WTC11 (cell line): ENCODE measurements at regions not wholly inside any gene's neighbourhood (a gene's known extent, or its start where the extent isn't known, plus 50 kb on each side); places are given as distances from the start of the nearest gene placed in this dataset.

Experiments
- ATAC-seq: fragments of 200-7000 bp; cut with Tn5 transposase; 2 replicates; pipeline ENCODE4 v1.10.0; 2021; ENCODE audit warnings: mild to moderate bottlenecking, moderate library complexity
- CTCF ChIA-PET: fragments of 300-600 bp; sonication (Branson Sonifier 250); formaldehyde crosslinking; loops from one replicate; lab custom pipeline; 2021; ENCODE audit warnings: antibody characterized with exemption; lab: Charles Lee
- POLR2A ChIA-PET: fragments of 350-600 bp; sonication (Branson Sonifier 250); formaldehyde crosslinking; loops from one replicate; lab custom pipeline; 2021; ENCODE audit warnings: antibody characterized with exemption; lab: Charles Lee
- DNase-seq: peaks from one replicate; pipeline ENCODE4 v3.0.0; 2021; ENCODE audit warnings: low spot score
- H3K27ac Mint-ChIP-seq: 2 replicates; pipeline ENCODE4 v1.8.0; 2021; ENCODE audit warnings: mixed read lengths
- H3K27me3 Mint-ChIP-seq: 2 replicates; pipeline ENCODE4 v1.8.0; 2021; ENCODE audit warnings: low read depth, mild to moderate bottlenecking, moderate library complexity, mixed read lengths
- H3K36me3 Mint-ChIP-seq: 2 replicates; pipeline ENCODE4 v1.8.0; 2021; ENCODE audit warnings: mixed read lengths
- H3K4me1 Mint-ChIP-seq: 2 replicates; pipeline ENCODE4 v1.8.0; 2022; ENCODE audit warnings: mixed read lengths
- H3K4me3 Mint-ChIP-seq: 2 replicates; pipeline ENCODE4 v1.8.0; 2021; ENCODE audit warnings: mild to moderate bottlenecking, moderate library complexity, mixed read lengths
- H3K9me3 Mint-ChIP-seq: 2 replicates; pipeline ENCODE4 v1.8.0; 2021; ENCODE audit warnings: mixed read lengths
- ELF4 ChIP-seq: sonication (generic); formaldehyde crosslinking; IDR thresholded peaks from 2 replicates; pipeline ENCODE4 v1.8.1; 2022; ENCODE audit warnings: low read depth, mild to moderate bottlenecking, moderate library complexity, missing genetic modification reagents
- GRHL2 ChIP-seq: fragments of 250-450 bp; sonication (Bioruptor Pico); IDR thresholded peaks from 2 replicates; pipeline ENCODE4 v1.8.0; 2022; ENCODE audit warnings: mild to moderate bottlenecking, moderate library complexity; ENCODE audit not compliant: insufficient replicate concordance, severe bottlenecking
- GTF2I ChIP-seq: fragments of 250-450 bp; sonication (Bioruptor Pico); conservative IDR thresholded peaks from 2 replicates; pipeline ENCODE4 v1.4.0; 2021; ENCODE audit warnings: mild to moderate bottlenecking
- HMGA2 ChIP-seq: fragments of 250-450 bp; sonication (Bioruptor Pico); IDR thresholded peaks from 2 replicates; pipeline ENCODE4 v1.4.0; 2021; ENCODE audit warnings: mild to moderate bottlenecking, moderate library complexity
- KAT7 ChIP-seq: sonication (generic); formaldehyde crosslinking; IDR thresholded peaks from 2 replicates; pipeline ENCODE4 v1.8.1; 2023; ENCODE audit warnings: missing genetic modification reagents, mild to moderate bottlenecking, borderline replicate concordance
- NFATC4 ChIP-seq: fragments of 250-450 bp; sonication (Bioruptor Pico); IDR thresholded peaks from 2 replicates; pipeline ENCODE4 v1.9.0; 2021; ENCODE audit warnings: mild to moderate bottlenecking
- NFYB ChIP-seq: sonication (generic); formaldehyde crosslinking; conservative IDR thresholded peaks from 2 replicates; pipeline ENCODE4 v1.8.0; 2022; ENCODE audit warnings: low read depth, missing genetic modification reagents
- NR3C1 ChIP-seq: sonication (generic); formaldehyde crosslinking; conservative IDR thresholded peaks from 2 replicates; pipeline ENCODE4 v1.8.1; 2023; ENCODE audit warnings: low read depth, mild to moderate bottlenecking, missing genetic modification reagents
- SP1 ChIP-seq: sonication (generic); formaldehyde crosslinking; conservative IDR thresholded peaks from 2 replicates; pipeline ENCODE4 v1.8.1; 2022; ENCODE audit warnings: missing genetic modification reagents
- TCF7 ChIP-seq: sonication (generic); formaldehyde crosslinking; IDR thresholded peaks from 2 replicates; pipeline ENCODE4 v1.8.0; 2022; ENCODE audit warnings: mild to moderate bottlenecking, low read depth, missing genetic modification reagents, moderate library complexity
- ZNF416 ChIP-seq: fragments of 250-450 bp; sonication (Bioruptor Pico); IDR thresholded peaks from 2 replicates; pipeline ENCODE4 v1.9.0; 2021; ENCODE audit warnings: mild to moderate bottlenecking, inconsistent platforms
- TF ChIP-seq, protein P1 (sequence below): sonication (generic); formaldehyde crosslinking; conservative IDR thresholded peaks from 2 replicates; pipeline ENCODE4 v1.8.1; 2023; ENCODE audit warnings: mild to moderate bottlenecking, low read depth, missing genetic modification reagents, moderate library complexity
- TF ChIP-seq, protein P2 (sequence below): sonication (generic); formaldehyde crosslinking; IDR thresholded peaks from 2 replicates; pipeline ENCODE4 v1.8.0; 2023; ENCODE audit warnings: missing genetic modification reagents
- TF ChIP-seq, protein P3 (sequence below): sonication (generic); formaldehyde crosslinking; IDR thresholded peaks from 2 replicates; pipeline ENCODE4 v1.8.0; 2022; ENCODE audit warnings: mild to moderate bottlenecking, missing genetic modification reagents
- TF ChIP-seq, protein P4 (sequence below): sonication (generic); formaldehyde crosslinking; IDR thresholded peaks from 2 replicates; pipeline ENCODE4 v1.8.1; 2023; ENCODE audit warnings: mild to moderate bottlenecking, missing genetic modification reagents, moderate library complexity
- TF ChIP-seq, protein P5 (sequence below): sonication (generic); formaldehyde crosslinking; IDR thresholded peaks from 2 replicates; pipeline ENCODE4 v1.8.1; 2022; ENCODE audit warnings: mild to moderate bottlenecking, moderate library complexity, missing genetic modification reagents
- TF ChIP-seq, protein P6 (sequence below): fragments of 250-450 bp; sonication (Bioruptor Pico); IDR thresholded peaks from 2 replicates; pipeline ENCODE4 v1.9.0; 2021; ENCODE audit warnings: mild to moderate bottlenecking
- TF ChIP-seq, protein P7 (sequence below): sonication (generic); formaldehyde crosslinking; IDR thresholded peaks from 2 replicates; pipeline ENCODE4 v1.8.1; 2022; ENCODE audit warnings: missing genetic modification reagents, borderline replicate concordance
- TF ChIP-seq, protein P8 (sequence below): sonication (generic); formaldehyde crosslinking; IDR thresholded peaks from 2 replicates; pipeline ENCODE4 v1.8.0; 2022; ENCODE audit warnings: mild to moderate bottlenecking, missing genetic modification reagents

DNA sequence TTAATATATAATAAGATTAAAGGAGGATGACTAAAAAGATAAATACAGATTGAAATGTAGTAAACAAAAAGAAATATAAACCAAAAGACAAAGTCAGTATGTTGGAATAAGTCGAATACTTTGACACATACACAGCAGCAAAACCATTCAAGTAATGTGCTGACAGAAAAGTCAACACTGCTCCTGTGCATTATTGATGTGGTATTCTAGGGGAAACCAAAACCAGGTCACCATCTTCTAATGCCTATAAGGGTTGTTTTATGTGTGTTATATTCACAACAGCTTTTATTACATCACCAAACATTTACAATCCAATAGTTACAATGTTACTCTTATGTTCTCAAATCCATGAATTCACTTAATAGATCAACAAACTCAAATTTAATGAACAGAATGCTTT, 111.8 kb upstream of the DKK2 start (continued):
- TF ChIP-seq, protein P1, sequence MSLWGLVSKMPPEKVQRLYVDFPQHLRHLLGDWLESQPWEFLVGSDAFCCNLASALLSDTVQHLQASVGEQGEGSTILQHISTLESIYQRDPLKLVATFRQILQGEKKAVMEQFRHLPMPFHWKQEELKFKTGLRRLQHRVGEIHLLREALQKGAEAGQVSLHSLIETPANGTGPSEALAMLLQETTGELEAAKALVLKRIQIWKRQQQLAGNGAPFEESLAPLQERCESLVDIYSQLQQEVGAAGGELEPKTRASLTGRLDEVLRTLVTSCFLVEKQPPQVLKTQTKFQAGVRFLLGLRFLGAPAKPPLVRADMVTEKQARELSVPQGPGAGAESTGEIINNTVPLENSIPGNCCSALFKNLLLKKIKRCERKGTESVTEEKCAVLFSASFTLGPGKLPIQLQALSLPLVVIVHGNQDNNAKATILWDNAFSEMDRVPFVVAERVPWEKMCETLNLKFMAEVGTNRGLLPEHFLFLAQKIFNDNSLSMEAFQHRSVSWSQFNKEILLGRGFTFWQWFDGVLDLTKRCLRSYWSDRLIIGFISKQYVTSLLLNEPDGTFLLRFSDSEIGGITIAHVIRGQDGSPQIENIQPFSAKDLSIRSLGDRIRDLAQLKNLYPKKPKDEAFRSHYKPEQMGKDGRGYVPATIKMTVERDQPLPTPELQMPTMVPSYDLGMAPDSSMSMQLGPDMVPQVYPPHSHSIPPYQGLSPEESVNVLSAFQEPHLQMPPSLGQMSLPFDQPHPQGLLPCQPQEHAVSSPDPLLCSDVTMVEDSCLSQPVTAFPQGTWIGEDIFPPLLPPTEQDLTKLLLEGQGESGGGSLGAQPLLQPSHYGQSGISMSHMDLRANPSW (CRISPR knock-in tag): no peak
- TF ChIP-seq GRHL2 (CRISPR knock-in tag): no peak
- TF ChIP-seq TCF7: no peak
- TF ChIP-seq, protein P2, sequence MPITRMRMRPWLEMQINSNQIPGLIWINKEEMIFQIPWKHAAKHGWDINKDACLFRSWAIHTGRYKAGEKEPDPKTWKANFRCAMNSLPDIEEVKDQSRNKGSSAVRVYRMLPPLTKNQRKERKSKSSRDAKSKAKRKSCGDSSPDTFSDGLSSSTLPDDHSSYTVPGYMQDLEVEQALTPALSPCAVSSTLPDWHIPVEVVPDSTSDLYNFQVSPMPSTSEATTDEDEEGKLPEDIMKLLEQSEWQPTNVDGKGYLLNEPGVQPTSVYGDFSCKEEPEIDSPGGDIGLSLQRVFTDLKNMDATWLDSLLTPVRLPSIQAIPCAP (CRISPR knock-in tag): no peak
- no peak for TF ChIP-seq KAT7 (CRISPR knock-in tag)
- TF ChIP-seq, all 79 proteins: peak for 0

DNA sequence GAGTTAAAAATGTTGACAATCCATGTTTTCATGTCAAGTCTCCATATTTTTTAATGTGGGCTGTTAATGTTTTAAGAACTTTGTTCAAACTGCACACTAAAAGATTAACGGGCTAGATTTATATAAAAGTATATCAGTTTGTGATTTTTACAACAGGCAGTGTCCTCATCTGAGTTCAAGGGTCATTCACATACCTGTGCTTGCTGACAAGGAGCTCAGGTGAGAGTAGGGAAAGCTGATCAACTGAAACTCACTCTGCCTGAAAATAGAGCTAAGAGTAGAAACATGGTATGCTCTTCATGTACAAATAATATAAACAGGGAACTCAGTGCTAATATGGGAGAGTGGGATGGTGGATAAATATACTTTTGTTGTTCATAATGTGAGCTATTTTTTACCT, 102.3 kb upstream of the DKK2 start:
- Mint-ChIP-seq H3K27ac (no peak overlapping the region), H3K9me3 (no peaks in the 10 kb centered on the region), H3K36me3 (no peaks in the 10 kb centered on the region), H3K4me1 (no peaks in the 10 kb centered on the region), H3K4me3 (no peak overlapping the region), H3K27me3 (no peaks in the 10 kb centered on the region)
- POLR2A ChIA-PET: no interaction called here
- no peak for ATAC-seq
- TF ChIP-seq, protein P3, sequence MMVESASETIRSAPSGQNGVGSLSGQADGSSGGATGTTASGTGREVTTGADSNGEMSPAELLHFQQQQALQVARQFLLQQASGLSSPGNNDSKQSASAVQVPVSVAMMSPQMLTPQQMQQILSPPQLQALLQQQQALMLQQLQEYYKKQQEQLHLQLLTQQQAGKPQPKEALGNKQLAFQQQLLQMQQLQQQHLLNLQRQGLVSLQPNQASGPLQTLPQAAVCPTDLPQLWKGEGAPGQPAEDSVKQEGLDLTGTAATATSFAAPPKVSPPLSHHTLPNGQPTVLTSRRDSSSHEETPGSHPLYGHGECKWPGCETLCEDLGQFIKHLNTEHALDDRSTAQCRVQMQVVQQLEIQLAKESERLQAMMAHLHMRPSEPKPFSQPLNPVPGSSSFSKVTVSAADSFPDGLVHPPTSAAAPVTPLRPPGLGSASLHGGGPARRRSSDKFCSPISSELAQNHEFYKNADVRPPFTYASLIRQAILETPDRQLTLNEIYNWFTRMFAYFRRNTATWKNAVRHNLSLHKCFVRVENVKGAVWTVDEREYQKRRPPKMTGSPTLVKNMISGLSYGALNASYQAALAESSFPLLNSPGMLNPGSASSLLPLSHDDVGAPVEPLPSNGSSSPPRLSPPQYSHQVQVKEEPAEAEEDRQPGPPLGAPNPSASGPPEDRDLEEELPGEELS: no peak
- TF ChIP-seq ZNF416: no peak
- no peak for TF ChIP-seq TCF7
- no peak for TF ChIP-seq HMGA2 (CRISPR knock-in tag)
- TF ChIP-seq, protein P4, sequence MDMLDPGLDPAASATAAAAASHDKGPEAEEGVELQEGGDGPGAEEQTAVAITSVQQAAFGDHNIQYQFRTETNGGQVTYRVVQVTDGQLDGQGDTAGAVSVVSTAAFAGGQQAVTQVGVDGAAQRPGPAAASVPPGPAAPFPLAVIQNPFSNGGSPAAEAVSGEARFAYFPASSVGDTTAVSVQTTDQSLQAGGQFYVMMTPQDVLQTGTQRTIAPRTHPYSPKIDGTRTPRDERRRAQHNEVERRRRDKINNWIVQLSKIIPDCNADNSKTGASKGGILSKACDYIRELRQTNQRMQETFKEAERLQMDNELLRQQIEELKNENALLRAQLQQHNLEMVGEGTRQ: no peak
- TF ChIP-seq, protein P5, sequence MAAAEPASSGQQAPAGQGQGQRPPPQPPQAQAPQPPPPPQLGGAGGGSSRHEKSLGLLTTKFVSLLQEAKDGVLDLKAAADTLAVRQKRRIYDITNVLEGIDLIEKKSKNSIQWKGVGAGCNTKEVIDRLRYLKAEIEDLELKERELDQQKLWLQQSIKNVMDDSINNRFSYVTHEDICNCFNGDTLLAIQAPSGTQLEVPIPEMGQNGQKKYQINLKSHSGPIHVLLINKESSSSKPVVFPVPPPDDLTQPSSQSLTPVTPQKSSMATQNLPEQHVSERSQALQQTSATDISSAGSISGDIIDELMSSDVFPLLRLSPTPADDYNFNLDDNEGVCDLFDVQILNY (CRISPR knock-in tag): no peak
- TF ChIP-seq NR3C1 (CRISPR knock-in tag): no peak
- TF ChIP-seq, protein P1 (CRISPR knock-in tag): no peak
- TF ChIP-seq SP1: no peak
- TF ChIP-seq NFATC4 (CRISPR knock-in tag): no peak
- no peak for TF ChIP-seq NFYB (CRISPR knock-in tag)
- TF ChIP-seq, protein P6, sequence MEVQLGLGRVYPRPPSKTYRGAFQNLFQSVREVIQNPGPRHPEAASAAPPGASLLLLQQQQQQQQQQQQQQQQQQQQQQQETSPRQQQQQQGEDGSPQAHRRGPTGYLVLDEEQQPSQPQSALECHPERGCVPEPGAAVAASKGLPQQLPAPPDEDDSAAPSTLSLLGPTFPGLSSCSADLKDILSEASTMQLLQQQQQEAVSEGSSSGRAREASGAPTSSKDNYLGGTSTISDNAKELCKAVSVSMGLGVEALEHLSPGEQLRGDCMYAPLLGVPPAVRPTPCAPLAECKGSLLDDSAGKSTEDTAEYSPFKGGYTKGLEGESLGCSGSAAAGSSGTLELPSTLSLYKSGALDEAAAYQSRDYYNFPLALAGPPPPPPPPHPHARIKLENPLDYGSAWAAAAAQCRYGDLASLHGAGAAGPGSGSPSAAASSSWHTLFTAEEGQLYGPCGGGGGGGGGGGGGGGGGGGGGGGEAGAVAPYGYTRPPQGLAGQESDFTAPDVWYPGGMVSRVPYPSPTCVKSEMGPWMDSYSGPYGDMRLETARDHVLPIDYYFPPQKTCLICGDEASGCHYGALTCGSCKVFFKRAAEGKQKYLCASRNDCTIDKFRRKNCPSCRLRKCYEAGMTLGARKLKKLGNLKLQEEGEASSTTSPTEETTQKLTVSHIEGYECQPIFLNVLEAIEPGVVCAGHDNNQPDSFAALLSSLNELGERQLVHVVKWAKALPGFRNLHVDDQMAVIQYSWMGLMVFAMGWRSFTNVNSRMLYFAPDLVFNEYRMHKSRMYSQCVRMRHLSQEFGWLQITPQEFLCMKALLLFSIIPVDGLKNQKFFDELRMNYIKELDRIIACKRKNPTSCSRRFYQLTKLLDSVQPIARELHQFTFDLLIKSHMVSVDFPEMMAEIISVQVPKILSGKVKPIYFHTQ (CRISPR knock-in tag): no peak
- no peak for TF ChIP-seq GTF2I (CRISPR knock-in tag)
- no peak for TF ChIP-seq ELF4 (CRISPR knock-in tag)
- no peak for TF ChIP-seq KAT7 (CRISPR knock-in tag)
- TF ChIP-seq, protein P7, sequence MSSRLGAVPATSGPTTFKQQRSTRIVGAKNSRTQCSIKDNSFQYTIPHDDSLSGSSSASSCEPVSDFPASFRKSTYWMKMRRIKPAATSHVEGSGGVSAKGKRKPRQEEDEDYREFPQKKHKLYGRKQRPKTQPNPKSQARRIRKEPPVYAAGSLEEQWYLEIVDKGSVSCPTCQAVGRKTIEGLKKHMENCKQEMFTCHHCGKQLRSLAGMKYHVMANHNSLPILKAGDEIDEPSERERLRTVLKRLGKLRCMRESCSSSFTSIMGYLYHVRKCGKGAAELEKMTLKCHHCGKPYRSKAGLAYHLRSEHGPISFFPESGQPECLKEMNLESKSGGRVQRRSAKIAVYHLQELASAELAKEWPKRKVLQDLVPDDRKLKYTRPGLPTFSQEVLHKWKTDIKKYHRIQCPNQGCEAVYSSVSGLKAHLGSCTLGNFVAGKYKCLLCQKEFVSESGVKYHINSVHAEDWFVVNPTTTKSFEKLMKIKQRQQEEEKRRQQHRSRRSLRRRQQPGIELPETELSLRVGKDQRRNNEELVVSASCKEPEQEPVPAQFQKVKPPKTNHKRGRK (CRISPR knock-in tag): no peak
- TF ChIP-seq, protein P2 (CRISPR knock-in tag): no peak
- TF ChIP-seq, protein P8, sequence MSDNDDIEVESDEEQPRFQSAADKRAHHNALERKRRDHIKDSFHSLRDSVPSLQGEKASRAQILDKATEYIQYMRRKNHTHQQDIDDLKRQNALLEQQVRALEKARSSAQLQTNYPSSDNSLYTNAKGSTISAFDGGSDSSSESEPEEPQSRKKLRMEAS (CRISPR knock-in tag): no peak
- CTCF ChIA-PET: no interaction called here
- no peak for DNase-seq
